ENCODE measurements at regions not wholly inside any gene's neighbourhood (a gene's known extent, or its start where the extent isn't known, plus 50 kb on each side); places are given as distances from the start of the nearest gene placed in this dataset.

GRCh38 chr10:44008917-44009709, 360.4 kb upstream of the ZNF32 start:
- H3K36me3 ChIP-seq = no peaks in the 10 kb centered on the region
- no peak overlapping the region for H3K27ac ChIP-seq
- ATAC-seq (ENCODE audit: low FRiP score in 2 of 2) = no peak
- no peaks in the 10 kb centered on the region for H3K27me3 ChIP-seq
- no peak for TF ChIP-seq POLR2A (IDR thresholded peaks at IDR 0.05)
- TF ChIP-seq POLR2AphosphoS5 (IDR thresholded peaks at IDR 0.05) = no peak
- no peak for TF ChIP-seq EP300 (IDR thresholded peaks at IDR 0.05)
- no peak for TF ChIP-seq CTCF (IDR thresholded peaks at IDR 0.05)
- H3K9me3 ChIP-seq = no peaks in the 10 kb centered on the region
- H3K4me1 ChIP-seq = peaks cover 0 to 4% (median 0%) of the 10 kb centered on the region in 4 donors
- 63 to 67% methylated on average over 11 of the region's 11 CpGs for WGBS, 2 donors
- no peak overlapping the region for H3K4me3 ChIP-seq
- no peak for DNase-seq

GRCh38 chr10:44008270-44008916, 359.7 kb upstream of the ZNF32 start:
- Histone ChIP-seq H3K27me3 (no peaks in the 10 kb centered on the region), H3K36me3 (no peaks in the 10 kb centered on the region), H3K4me3 (no peak overlapping the region), H3K27ac (no peak overlapping the region), H3K9me3 (no peaks in the 10 kb centered on the region), H3K4me1 (peaks cover 0 to under 1% (median 0%) of the 10 kb centered on the region in 4 donors)
- TF ChIP-seq POLR2A (IDR thresholded peaks at IDR 0.05) (no peak), EP300 (IDR thresholded peaks at IDR 0.05) (no peak), POLR2AphosphoS5 (IDR thresholded peaks at IDR 0.05) (no peak), CTCF (IDR thresholded peaks at IDR 0.05) (no peak)
- WGBS, 2 donors = 70 to 77% methylated on average over 9 to 10 of the region's 10 CpGs
- ATAC-seq (ENCODE audit: low FRiP score in 2 of 2) (no peak), DNase-seq (no peak)

GRCh38 chr10:44006771-44007170, 358.1 kb upstream of the ZNF32 start:
- no peaks in the 10 kb centered on the region for H3K9me3 ChIP-seq
- H3K27me3 ChIP-seq = no peaks in the 10 kb centered on the region
- TF ChIP-seq CTCF (IDR thresholded peaks at IDR 0.05) (no peak), POLR2AphosphoS5 (IDR thresholded peaks at IDR 0.05) (no peak)
- 63 to 71% methylated on average over 1 of the region's 1 CpG for WGBS, 2 donors
- DNase-seq (no peak), ATAC-seq (ENCODE audit: low FRiP score in 2 of 2) (no peak)
- H3K4me1 ChIP-seq = no peaks in the 10 kb centered on the region
- no peak overlapping the region for H3K27ac ChIP-seq
- H3K4me3 ChIP-seq = no peak overlapping the region
- H3K36me3 ChIP-seq = no peaks in the 10 kb centered on the region

GRCh38 chr10:44005788-44006099, 357.1 kb upstream of the ZNF32 start:
- DNase-seq (no peak), ATAC-seq (ENCODE audit: low FRiP score in 2 of 2) (no peak)
- 88% methylated on average over 12 of the region's 12 CpGs for WGBS, 2 donors
- Histone ChIP-seq H3K4me1 (no peaks in the 10 kb centered on the region), H3K4me3 (no peak overlapping the region), H3K27ac (no peak overlapping the region), H3K9me3 (no peaks in the 10 kb centered on the region), H3K36me3 (no peaks in the 10 kb centered on the region), H3K27me3 (no peaks in the 10 kb centered on the region)
- TF ChIP-seq POLR2AphosphoS5 (IDR thresholded peaks at IDR 0.05) = no peak
- TF ChIP-seq POLR2A (IDR thresholded peaks at IDR 0.05) = no peak

DNA sequence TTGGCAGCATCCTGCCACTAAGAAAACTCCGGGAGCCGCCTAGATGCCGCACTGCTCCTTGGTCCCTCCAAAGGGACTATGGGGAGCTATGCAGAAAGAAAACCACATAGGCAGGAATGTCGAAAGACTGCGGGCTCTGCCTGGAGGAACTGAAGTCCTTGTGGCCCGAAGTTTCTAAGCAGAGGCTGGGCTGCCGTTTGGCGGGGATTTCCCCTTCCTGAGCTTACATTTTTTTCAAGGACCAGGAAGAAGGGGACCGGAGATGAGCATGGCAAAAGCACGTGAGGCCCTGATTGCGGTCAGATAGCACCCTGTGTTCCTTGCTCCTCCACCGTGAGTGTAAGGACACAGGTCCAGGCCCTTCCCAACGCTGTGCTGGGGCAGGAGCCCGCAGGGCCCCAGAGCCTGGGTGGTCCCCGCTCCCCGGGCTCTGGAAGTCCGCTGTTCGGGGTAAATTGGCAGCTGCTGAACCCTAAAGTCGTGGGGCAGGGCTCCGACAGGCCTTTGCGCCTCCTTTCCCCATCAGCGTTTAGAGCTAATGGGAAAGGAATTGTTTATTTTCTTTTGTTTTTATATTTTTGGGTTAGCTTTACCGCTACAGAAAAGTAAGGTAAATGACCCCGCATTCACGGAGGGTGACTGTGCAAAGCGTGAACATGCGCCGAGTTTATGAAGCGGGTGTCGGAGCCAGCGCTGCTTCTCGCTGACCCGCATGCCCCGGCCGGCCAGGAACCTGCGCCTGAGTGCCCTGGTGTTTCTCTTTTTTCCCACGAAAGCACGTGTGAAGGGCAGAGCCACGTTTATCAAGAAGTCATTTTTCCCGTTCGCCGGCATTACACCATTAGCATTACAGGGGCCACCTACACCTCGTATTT, 356.5 kb upstream of the ZNF32 start:
- Histone ChIP-seq H3K4me3 (no peak overlapping the region), H3K27me3 (no peaks in the 10 kb centered on the region), H3K9me3 (no peaks in the 10 kb centered on the region), H3K27ac (no peak overlapping the region), H3K36me3 (no peaks in the 10 kb centered on the region), H3K4me1 (no peaks in the 10 kb centered on the region)
- ATAC-seq (ENCODE audit: low FRiP score in 2 of 2) (no peak), DNase-seq (peak in 1 of 2 donors; percentile 62)
- 84 to 86% methylated on average over 37 to 43 of the region's 43 CpGs for WGBS, 2 donors
- TF ChIP-seq POLR2A (IDR thresholded peaks at IDR 0.05) (no peak), CTCF (IDR thresholded peaks at IDR 0.05) (no peak), POLR2AphosphoS5 (IDR thresholded peaks at IDR 0.05) (no peak), EP300 (IDR thresholded peaks at IDR 0.05) (no peak)
